Muscle of leg (tissue), 3 donors: ENCODE measurements at regions not wholly inside any gene's neighbourhood (a gene's known extent, or its start where the extent isn't known, plus 50 kb on each side); places are given as distances from the start of the nearest gene placed in this dataset.

Source experiments
- DNase-seq: peaks from one replicate; pipeline ENCODE4 v3.0.0; 2013
- H3K27ac ChIP-seq: one replicate; pipeline ENCODE4 v1.5.1; 2013; ENCODE audit warnings: mild to moderate bottlenecking, low read length, control low read depth
- H3K27me3 ChIP-seq: one replicate; pipeline ENCODE4 v1.6.1; 2013; ENCODE audit warnings: low read length; ENCODE audit not compliant: control insufficient read depth, insufficient read depth
- H3K36me3 ChIP-seq: one replicate; pipeline ENCODE4 v1.6.1; 2013; ENCODE audit warnings: low read length; ENCODE audit not compliant: control insufficient read depth, insufficient read depth
- H3K4me1 ChIP-seq: one replicate; pipeline ENCODE4 v1.6.1; 2013; ENCODE audit warnings: low read length; ENCODE audit not compliant: control insufficient read depth, insufficient read depth
- H3K4me3 ChIP-seq: one replicate; pipeline ENCODE4 v1.5.1; 2013; ENCODE audit warnings: low read length, control low read depth
- H3K9me3 ChIP-seq: replicated peaks from 2 replicates; pipeline ENCODE4 v1.6.1; 2013; ENCODE audit warnings: low read depth, low read length; ENCODE audit not compliant: control insufficient read depth
- WGBS: methylation state at CpG from one replicate; pipeline ENCODE4 v1.1.5; 2013; ENCODE audit warnings: missing lambda C conversion rate; ENCODE audit not compliant: insufficient coverage; 5-methylcytosine and 5-hydroxymethylcytosine counted together

GRCh38 chr10:113420733-113421675 lies 131.8 kb upstream of the HABP2 start:
- H3K4me3 ChIP-seq, result no peak overlapping the region
- no peak overlapping the region for H3K27ac ChIP-seq
- WGBS, result 62% methylated on average over 4 of the region's 9 CpGs
- no peaks in the 10 kb centered on the region for H3K27me3 ChIP-seq
- no peaks in the 10 kb centered on the region for H3K36me3 ChIP-seq
- peak; percentile 72 for DNase-seq
- peaks cover 19% of the 10 kb centered on the region for H3K4me1 ChIP-seq
- H3K9me3 ChIP-seq, result peaks cover 12% of the 10 kb centered on the region

DNA sequence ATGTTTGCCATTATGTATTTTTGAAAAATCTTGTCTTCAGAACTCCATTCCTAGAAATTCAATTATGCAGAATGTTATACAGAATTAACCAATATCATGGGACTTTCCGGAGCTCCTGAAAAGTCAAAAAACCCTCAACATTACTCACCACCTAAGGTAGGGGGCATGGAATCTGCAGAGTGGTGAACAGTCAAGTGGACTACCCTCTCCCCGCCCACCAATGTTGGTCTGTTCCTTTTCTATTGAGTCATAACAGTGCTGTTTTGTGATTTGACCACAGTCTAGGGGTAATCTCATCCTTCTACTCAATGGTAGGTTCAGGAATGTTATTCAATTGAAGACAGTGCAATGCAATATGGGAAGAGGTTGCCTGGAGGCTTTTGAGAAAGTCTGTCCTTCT lies 130.5 kb upstream of the HABP2 start:
- no peak for DNase-seq
- H3K27me3 ChIP-seq, result no peaks in the 10 kb centered on the region
- no peaks in the 10 kb centered on the region for H3K36me3 ChIP-seq
- peaks cover 27% of the 10 kb centered on the region for H3K4me1 ChIP-seq
- H3K9me3 ChIP-seq, result peaks cover 12% of the 10 kb centered on the region
- H3K27ac ChIP-seq, result peak overlapping the region; percentile 80
- no CpG with 5 or more reads among the region's 2 CpGs for WGBS
- H3K4me3 ChIP-seq, result no peak overlapping the region

DNA sequence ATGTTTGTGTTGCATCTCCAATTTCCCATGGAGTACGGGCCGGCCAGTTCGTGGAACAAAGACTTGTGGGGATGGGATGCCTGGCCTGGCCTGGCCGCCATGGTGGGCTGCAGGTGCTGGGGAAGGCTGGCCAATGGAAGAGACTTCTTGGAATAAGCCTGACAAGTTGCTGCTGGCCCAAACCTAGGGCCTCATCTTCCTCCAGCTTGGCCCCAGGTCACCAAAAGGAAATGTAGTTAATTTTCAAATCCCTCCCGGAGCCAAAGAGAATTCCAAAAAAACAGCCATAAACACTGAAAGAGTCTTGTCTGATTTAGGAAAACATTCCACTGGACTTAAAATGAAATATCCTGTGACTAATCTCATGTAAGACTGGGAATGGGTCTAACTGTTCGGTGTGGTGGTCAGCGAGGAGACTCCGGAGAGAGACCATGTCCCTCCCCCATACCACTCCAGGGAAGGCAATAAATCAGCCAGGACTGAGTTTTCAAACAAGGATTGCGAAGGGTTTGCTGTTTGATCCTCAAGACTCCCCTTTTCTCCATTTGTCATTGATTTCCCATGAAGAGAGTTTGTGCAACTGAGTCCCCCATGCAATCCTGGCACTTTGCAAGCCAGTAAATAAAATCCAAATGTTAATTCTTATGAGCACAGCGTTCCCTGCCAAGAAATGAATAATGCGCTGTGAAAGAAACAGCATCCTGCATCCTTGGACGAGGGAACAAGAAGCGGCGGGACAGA lies 128.7 kb upstream of the HABP2 start:
- WGBS, result 6% methylated on average over 5 of the region's 14 CpGs
- Histone ChIP-seq H3K27ac (peak overlapping the region; percentile 84), H3K36me3 (no peaks in the 10 kb centered on the region), H3K4me3 (no peak overlapping the region), H3K9me3 (peaks cover 12% of the 10 kb centered on the region), H3K4me1 (peaks cover 27% of the 10 kb centered on the region), H3K27me3 (no peaks in the 10 kb centered on the region)
- peak; percentile 99 for DNase-seq

- peaks cover 6% of the 10 kb centered on the region for H3K9me3 ChIP-seq
- no peak for DNase-seq
- peaks cover 27% of the 10 kb centered on the region for H3K4me1 ChIP-seq
- no peaks in the 10 kb centered on the region for H3K27me3 ChIP-seq
- WGBS, result 93% methylated on average over 2 of the region's 3 CpGs
- no peaks in the 10 kb centered on the region for H3K36me3 ChIP-seq
- H3K4me3 ChIP-seq, result no peak overlapping the region
- H3K27ac ChIP-seq, result peak overlapping the region; percentile 84
Measured at GRCh38 chr10:113425008-113425407, 127.8 kb upstream of the HABP2 start.

DNA sequence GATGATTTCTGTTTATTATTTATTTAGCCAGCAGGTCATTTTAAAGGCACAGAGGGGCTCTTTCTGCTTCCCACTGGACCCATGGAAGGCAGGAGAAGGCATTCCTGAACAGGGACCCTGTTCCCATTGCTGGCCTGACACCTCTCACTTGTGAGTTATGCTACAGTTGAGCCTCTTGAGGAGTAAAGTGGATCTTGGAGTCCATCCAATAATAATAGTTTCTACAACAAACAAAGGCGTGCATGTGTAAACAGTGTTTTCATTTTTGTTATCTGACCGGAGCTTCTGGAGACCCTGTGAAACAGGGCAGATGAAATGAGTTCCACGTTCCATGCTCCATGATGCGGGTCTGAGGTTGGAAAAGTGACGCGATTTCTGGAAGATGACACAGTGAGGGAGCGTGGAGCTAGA lies 127.3 kb upstream of the HABP2 start:
- WGBS, result 100% methylated on average over 1 of the region's 7 CpGs
- Histone ChIP-seq H3K27ac (peak overlapping the region; percentile 84), H3K36me3 (no peaks in the 10 kb centered on the region), H3K27me3 (no peaks in the 10 kb centered on the region), H3K4me3 (no peak overlapping the region), H3K9me3 (peaks cover 3% of the 10 kb centered on the region), H3K4me1 (peaks cover 27% of the 10 kb centered on the region)
- DNase-seq, result peak; percentile 96

DNA sequence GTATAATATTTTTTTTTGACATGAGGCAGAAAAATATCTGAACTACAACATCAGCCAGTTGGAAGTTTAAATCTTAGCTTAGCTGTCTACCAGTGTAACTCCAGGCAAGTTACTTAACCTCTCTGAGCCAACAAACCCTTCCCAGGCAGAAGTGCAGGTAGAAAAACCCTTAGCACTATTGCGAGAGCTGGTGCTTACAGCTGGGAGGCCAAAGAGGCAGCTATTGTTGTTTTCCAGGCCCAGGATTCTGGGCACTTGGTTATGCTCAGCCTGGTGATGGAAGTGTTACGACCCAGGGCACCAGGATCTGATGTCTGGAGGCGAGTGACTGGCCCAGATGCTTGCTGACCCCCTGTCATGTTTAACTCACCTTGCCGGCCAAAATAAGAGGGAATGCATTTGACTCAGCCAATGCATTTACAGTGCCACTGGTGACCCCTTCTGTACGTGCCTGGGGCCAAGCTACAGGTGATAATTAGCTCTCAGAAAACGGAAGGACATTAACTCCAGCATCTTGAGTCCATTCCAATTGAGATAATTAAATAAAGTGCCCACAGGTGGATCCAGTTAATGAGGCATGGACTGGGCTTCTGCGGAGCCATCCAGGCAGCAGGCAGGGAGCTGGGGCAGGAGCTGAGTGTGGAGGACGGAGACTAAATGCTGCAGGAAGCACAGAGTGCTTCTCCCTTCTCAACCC lies 126.5 kb upstream of the HABP2 start:
- H3K36me3 ChIP-seq, result no peaks in the 10 kb centered on the region
- H3K9me3 ChIP-seq, result peaks cover 4% of the 10 kb centered on the region
- 74% methylated on average over 6 of the region's 8 CpGs for WGBS
- H3K4me3 ChIP-seq, result no peak overlapping the region
- DNase-seq, result no peak
- H3K27me3 ChIP-seq, result no peaks in the 10 kb centered on the region
- peaks cover 31% of the 10 kb centered on the region for H3K4me1 ChIP-seq
- peak overlapping the region; percentile 7 for H3K27ac ChIP-seq

- Histone ChIP-seq H3K9me3 (peaks cover 4% of the 10 kb centered on the region), H3K36me3 (no peaks in the 10 kb centered on the region), H3K27me3 (no peaks in the 10 kb centered on the region), H3K4me3 (no peak overlapping the region), H3K4me1 (peaks cover 39% of the 10 kb centered on the region), H3K27ac (no peak overlapping the region)
- 63% methylated on average over 3 of the region's 4 CpGs for WGBS
- DNase-seq, result peak; percentile 78
Measured at GRCh38 chr10:113427236-113427735, 125.6 kb upstream of the HABP2 start.

GRCh38 chr10:113427811-113428558 lies 124.9 kb upstream of the HABP2 start:
- Histone ChIP-seq H3K27ac (no peak overlapping the region), H3K27me3 (no peaks in the 10 kb centered on the region), H3K4me3 (no peak overlapping the region), H3K4me1 (peaks cover 38% of the 10 kb centered on the region), H3K36me3 (no peaks in the 10 kb centered on the region), H3K9me3 (peaks cover 4% of the 10 kb centered on the region)
- WGBS, result no CpG with 5 or more reads among the region's 5 CpGs
- peak; percentile 30 for DNase-seq

GRCh38 chr10:113430634-113431397 lies 122.0 kb upstream of the HABP2 start:
- WGBS, result 77% methylated on average over 4 of the region's 6 CpGs
- no peaks in the 10 kb centered on the region for H3K36me3 ChIP-seq
- H3K27ac ChIP-seq, result peak overlapping the region; percentile 82
- no peak overlapping the region for H3K4me3 ChIP-seq
- DNase-seq, result peak; percentile 73
- peaks cover 8% of the 10 kb centered on the region for H3K9me3 ChIP-seq
- H3K4me1 ChIP-seq, result peaks cover 25% of the 10 kb centered on the region
- no peaks in the 10 kb centered on the region for H3K27me3 ChIP-seq
